HG02973 (cell line): ENCODE measurements at regions not wholly inside any gene's neighbourhood (a gene's known extent, or its start where the extent isn't known, plus 50 kb on each side); places are given as distances from the start of the nearest gene placed in this dataset.
"Not testable (repeated sequence)": the region's sequence is repeated elsewhere in the genome, so short reads cannot be mapped to it uniquely, and the experiment has no call there.

ENCODE experiments used
- ATAC-seq: cut with Tn5 transposase; IDR thresholded peaks from one replicate; pipeline ENCODE4 v1.9.1; 2021; ENCODE audit warnings: moderate library complexity; ENCODE audit not compliant: unreplicated experiment

- no peak for ATAC-seq
These were observed 402.1 kb upstream of the MGAT4C start for GRCh38 chr12:86658303-86658702.

GRCh38 chr12:86647800-86648199, 391.6 kb upstream of the MGAT4C start:
- ATAC-seq: no peak

GRCh38 chr12:86634456-86635410, 378.5 kb upstream of the MGAT4C start:
- ATAC-seq: no peak

GRCh38 chr12:86627001-86627400, 370.8 kb upstream of the MGAT4C start:
- ATAC-seq: no peak

- no peak for ATAC-seq
These were observed 367.1 kb upstream of the MGAT4C start for GRCh38 chr12:86623267-86623666.

- ATAC-seq: no peak
These were observed 365.8 kb upstream of the MGAT4C start for GRCh38 chr12:86621957-86622356.

- ATAC-seq: no peak
These were observed 357.1 kb upstream of the MGAT4C start for GRCh38 chr12:86613311-86613710.

- no peak for ATAC-seq
These were observed 352.4 kb upstream of the MGAT4C start for GRCh38 chr12:86608638-86609037.

GRCh38 chr12:86601550-86602308, 345.5 kb upstream of the MGAT4C start:
- no peak for ATAC-seq

- ATAC-seq: no peak
These were observed 344.6 kb upstream of the MGAT4C start for GRCh38 chr12:86600664-86601231.

- no peak for ATAC-seq
These were observed 341.2 kb upstream of the MGAT4C start for GRCh38 chr12:86597431-86597830.

GRCh38 chr12:86590296-86590695, 334.1 kb upstream of the MGAT4C start:
- ATAC-seq: no peak

- ATAC-seq: no peak
These were observed 318.0 kb upstream of the MGAT4C start for GRCh38 chr12:86574143-86574542.

GRCh38 chr12:86572455-86572854, 316.3 kb upstream of the MGAT4C start:
- ATAC-seq: no peak

GRCh38 chr12:86565038-86565437, 308.8 kb upstream of the MGAT4C start:
- ATAC-seq: no peak

GRCh38 chr12:86555491-86555890, 299.3 kb upstream of the MGAT4C start:
- ATAC-seq: not testable (repeated sequence)

GRCh38 chr12:86551146-86551571, 295.0 kb upstream of the MGAT4C start:
- no peak for ATAC-seq

- no peak for ATAC-seq
These were observed 294.3 kb upstream of the MGAT4C start for GRCh38 chr12:86550218-86551145.

- ATAC-seq: no peak
These were observed 287.5 kb upstream of the MGAT4C start for GRCh38 chr12:86543716-86544115.

GRCh38 chr12:86530996-86531655, 274.9 kb upstream of the MGAT4C start:
- ATAC-seq: no peak
